ENCODE measurements at regions not wholly inside any gene's neighbourhood (a gene's known extent, or its start where the extent isn't known, plus 50 kb on each side); places are given as distances from the start of the nearest gene placed in this dataset.

GRCh38 chr16:64211331-64211730, 910.5 kb downstream of the CDH11 start:
- TF ChIP-seq CTCF (IDR thresholded peaks at IDR 0.05; ENCODE audit: insufficient read depth, low read length) (no peak), REST (IDR thresholded peaks at IDR 0.05; ENCODE audit: insufficient replicate concordance, low read depth) (no peak), GABPA (IDR thresholded peaks at IDR 0.05; ENCODE audit: low read depth) (no peak), POLR2AphosphoS5 (IDR thresholded peaks at IDR 0.05; ENCODE audit: low read depth) (no peak)

Data from HL-60 (cell line).